HG03045 (cell line): ENCODE measurements at regions not wholly inside any gene's neighbourhood (a gene's known extent, or its start where the extent isn't known, plus 50 kb on each side); places are given as distances from the start of the nearest gene placed in this dataset.
"Not testable (repeated sequence)": the region's sequence is repeated elsewhere in the genome, so short reads cannot be mapped to it uniquely, and the experiment has no call there.

Experiments used
- ATAC-seq: cut with Tn5 transposase; IDR thresholded peaks from one replicate; pipeline ENCODE4 v1.9.1; 2021; ENCODE audit warnings: mild to moderate bottlenecking, moderate library complexity; ENCODE audit not compliant: unreplicated experiment

- ATAC-seq: no peak
These were observed 103.9 kb upstream of the BCL6 start for GRCh38 chr3:187849016-187849654.

GRCh38 chr3:187850258-187850921 lies 105.1 kb upstream of the BCL6 start:
- ATAC-seq: no peak

- ATAC-seq: no peak
These were observed 107.8 kb upstream of the BCL6 start for GRCh38 chr3:187852842-187853730.

GRCh38 chr3:187855131-187855530 lies 109.9 kb upstream of the BCL6 start:
- ATAC-seq: no peak

- ATAC-seq: no peak
These were observed 111.3 kb upstream of the BCL6 start for GRCh38 chr3:187856555-187856954.

- ATAC-seq: no peak
These were observed 112.8 kb upstream of the BCL6 start for GRCh38 chr3:187858041-187858440.

- ATAC-seq: no peak
These were observed 113.4 kb upstream of the BCL6 start for GRCh38 chr3:187858711-187859110.

GRCh38 chr3:187862701-187863277 lies 117.5 kb upstream of the BCL6 start:
- ATAC-seq: not testable (repeated sequence)

GRCh38 chr3:187870360-187871203 lies 125.3 kb upstream of the BCL6 start:
- peak; percentile 68 for ATAC-seq

GRCh38 chr3:187871204-187871591 lies 125.9 kb upstream of the BCL6 start:
- no peak for ATAC-seq

GRCh38 chr3:187871848-187872247 lies 126.6 kb upstream of the BCL6 start:
- no peak for ATAC-seq

GRCh38 chr3:187873843-187874242 lies 128.6 kb upstream of the BCL6 start:
- no peak for ATAC-seq

- no peak for ATAC-seq
These were observed 130.6 kb upstream of the BCL6 start for GRCh38 chr3:187875863-187876262.

GRCh38 chr3:187878772-187879518 lies 133.7 kb upstream of the BCL6 start:
- no peak for ATAC-seq

GRCh38 chr3:187880441-187880840 lies 135.2 kb upstream of the BCL6 start:
- no peak for ATAC-seq

GRCh38 chr3:187880851-187881250 lies 135.6 kb upstream of the BCL6 start:
- ATAC-seq: no peak

GRCh38 chr3:187888701-187889100 lies 143.4 kb upstream of the BCL6 start:
- ATAC-seq: no peak

- no peak for ATAC-seq
These were observed 143.8 kb upstream of the BCL6 start for GRCh38 chr3:187889106-187889505.

- no peak for ATAC-seq
These were observed 144.5 kb upstream of the BCL6 start for GRCh38 chr3:187889601-187890404.
